Endodermal cell (in vitro differentiated cells): ENCODE measurements at regions not wholly inside any gene's neighbourhood (a gene's known extent, or its start where the extent isn't known, plus 50 kb on each side); places are given as distances from the start of the nearest gene placed in this dataset.

Experiments used
- DNase-seq: peaks from one replicate; pipeline ENCODE4 v3.0.0-alpha.2; 2017
- H3K27ac ChIP-seq: 2 replicates; pipeline ENCODE4 v1.5.1; 2013; ENCODE audit warnings: mild to moderate bottlenecking, low read depth, low read length, moderate library complexity
- H3K27me3 ChIP-seq: 2 replicates; pipeline ENCODE4 v1.6.1; 2013; ENCODE audit warnings: mild to moderate bottlenecking, low read length, moderate library complexity; ENCODE audit not compliant: insufficient read depth, control insufficient read depth, poor library complexity, severe bottlenecking
- H3K36me3 ChIP-seq: 2 replicates; pipeline ENCODE4 v1.7.0; 2013; ENCODE audit warnings: mild to moderate bottlenecking, low read length, moderate library complexity; ENCODE audit not compliant: control insufficient read depth, insufficient read depth
- H3K4me1 ChIP-seq: one replicate; pipeline ENCODE4 v1.7.0; 2013; ENCODE audit warnings: low read length; ENCODE audit not compliant: control insufficient read depth, insufficient read depth
- H3K4me3 ChIP-seq: 2 replicates; pipeline ENCODE4 v1.5.1; 2013; ENCODE audit warnings: mild to moderate bottlenecking, low read length, moderate library complexity
- H3K9ac ChIP-seq: 2 replicates; pipeline ENCODE4 v1.6.1; 2013; ENCODE audit warnings: mild to moderate bottlenecking, low read length, moderate library complexity; ENCODE audit not compliant: poor library complexity, severe bottlenecking; ENCODE audit errors: extremely low read depth
- H3K9me3 ChIP-seq: 2 replicates; pipeline ENCODE4 v1.6.1; 2013; ENCODE audit warnings: mild to moderate bottlenecking, low read length, moderate library complexity; ENCODE audit not compliant: control insufficient read depth
- H3K27ac Mint-ChIP-seq: 2 replicates; pipeline ENCODE4 v1.8.0; 2020; ENCODE audit warnings: mixed read lengths
- H3K27me3 Mint-ChIP-seq: 2 replicates; pipeline ENCODE4 v1.8.0; 2021; ENCODE audit warnings: mild to moderate bottlenecking, mixed read lengths; ENCODE audit not compliant: insufficient read depth
- H3K36me3 Mint-ChIP-seq: 2 replicates; pipeline ENCODE4 v1.8.0; 2020; ENCODE audit warnings: low read depth, mixed read lengths
- H3K4me1 Mint-ChIP-seq: 2 replicates; pipeline ENCODE4 v1.8.0; 2020; ENCODE audit warnings: mixed read lengths
- H3K4me3 Mint-ChIP-seq: 2 replicates; pipeline ENCODE4 v1.8.0; 2020; ENCODE audit warnings: mild to moderate bottlenecking, moderate library complexity, mixed read lengths
- H3K9me3 Mint-ChIP-seq: 2 replicates; pipeline ENCODE4 v1.8.0; 2020; ENCODE audit warnings: mild to moderate bottlenecking, mixed read lengths
- CTCF ChIP-seq: fragments of 200-600 bp; sonication (generic); conservative IDR thresholded peaks from 2 replicates; pipeline ENCODE4 v1.5.0; 2021; ENCODE audit warnings: antibody characterized with exemption, mild to moderate bottlenecking
- WGBS, 2 experiments: methylation state at CpG; one replicate each; pipeline versions ENCODE4 v1.1.5 to v1.1.7; 2013; ENCODE audit warnings: missing lambda C conversion rate in 2 of 2, mixed read lengths in 1 of 2; ENCODE audit not compliant: insufficient coverage in 1 of 2, insufficient read length in 1 of 2; 5-methylcytosine and 5-hydroxymethylcytosine counted together

DNA sequence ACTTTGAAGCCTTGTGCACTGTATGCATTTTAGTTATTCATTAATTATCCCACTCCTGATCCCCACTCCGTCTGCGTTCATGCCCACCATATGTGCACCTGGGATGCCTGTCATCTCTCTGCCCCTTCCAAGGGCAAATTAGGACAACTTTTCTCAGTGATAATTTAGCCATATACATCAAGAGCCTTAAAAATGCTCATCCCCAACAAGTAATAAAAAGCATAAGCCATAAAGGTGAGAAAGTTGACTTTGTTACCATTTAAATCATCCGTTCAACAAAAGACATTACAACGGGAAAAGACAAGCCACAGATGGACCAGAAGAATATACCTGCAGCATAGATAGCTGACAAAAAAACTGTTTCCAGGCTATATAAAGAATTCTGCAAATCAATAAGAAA lies 131.4 kb upstream of the LINGO1 start:
- Histone ChIP-seq H3K36me3 (no peaks in the 10 kb centered on the region), H3K9me3 (no peaks in the 10 kb centered on the region), H3K4me3 (no peak overlapping the region), H3K27ac (no peak overlapping the region), H3K4me1 (no peaks in the 10 kb centered on the region), H3K9ac (no peak overlapping the region), H3K27me3 (peaks cover 21% of the 10 kb centered on the region)
- H3K27ac Mint-ChIP-seq, result no peak overlapping the region
- H3K4me1 Mint-ChIP-seq, result peaks cover 27% of the 10 kb centered on the region
- H3K36me3 Mint-ChIP-seq, result no peaks in the 10 kb centered on the region
- H3K4me3 Mint-ChIP-seq, result no peak overlapping the region
- no peak for DNase-seq
- H3K9me3 Mint-ChIP-seq, result no peaks in the 10 kb centered on the region
- peaks cover 36% of the 10 kb centered on the region for H3K27me3 Mint-ChIP-seq
- 87 to 100% methylated on average over 3 to 4 of the region's 4 CpGs for WGBS, 2 experiments
- no peak for TF ChIP-seq CTCF

DNA sequence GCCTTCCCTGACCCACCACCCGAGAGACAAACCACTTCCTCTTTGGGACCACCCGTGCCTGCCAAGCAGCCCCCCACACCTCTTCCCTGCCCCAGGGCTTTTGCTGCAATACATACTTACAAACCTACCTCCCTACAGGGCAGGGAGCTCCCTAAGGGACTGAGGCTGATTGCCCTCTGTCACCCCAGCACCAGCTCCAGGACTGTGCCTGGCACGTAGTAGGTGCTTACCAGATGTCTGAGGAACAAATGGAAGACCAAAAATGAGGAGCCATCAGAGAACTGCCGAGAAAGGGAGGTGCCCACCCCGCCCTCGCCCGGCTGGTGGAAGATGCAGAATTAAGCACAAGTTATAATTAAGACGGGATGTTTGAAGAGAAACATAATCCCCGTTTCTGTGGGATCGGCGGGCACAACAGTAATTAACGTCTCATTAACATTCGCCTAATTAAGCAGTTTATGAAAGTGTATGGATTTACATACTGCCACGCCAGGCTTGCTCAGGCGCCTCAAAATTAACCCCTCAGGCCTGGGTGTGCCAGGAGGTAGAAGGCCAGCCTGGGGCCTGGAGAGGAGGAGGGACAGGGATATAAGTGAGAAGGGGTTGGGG lies 130.1 kb upstream of the LINGO1 start:
- Histone ChIP-seq H3K36me3 (no peaks in the 10 kb centered on the region), H3K27ac (no peak overlapping the region), H3K9ac (no peak overlapping the region), H3K9me3 (no peaks in the 10 kb centered on the region), H3K4me3 (no peak overlapping the region), H3K27me3 (peaks cover 21% of the 10 kb centered on the region), H3K4me1 (no peaks in the 10 kb centered on the region)
- DNase-seq, result no peak
- Mint-ChIP-seq H3K27ac (no peak overlapping the region), H3K9me3 (no peaks in the 10 kb centered on the region), H3K36me3 (no peaks in the 10 kb centered on the region), H3K4me1 (peaks cover 19% of the 10 kb centered on the region), H3K27me3 (peaks cover 36% of the 10 kb centered on the region), H3K4me3 (no peak overlapping the region)
- 88 to 93% methylated on average over 10 to 15 of the region's 15 CpGs for WGBS, 2 experiments
- TF ChIP-seq CTCF, result no peak

DNA sequence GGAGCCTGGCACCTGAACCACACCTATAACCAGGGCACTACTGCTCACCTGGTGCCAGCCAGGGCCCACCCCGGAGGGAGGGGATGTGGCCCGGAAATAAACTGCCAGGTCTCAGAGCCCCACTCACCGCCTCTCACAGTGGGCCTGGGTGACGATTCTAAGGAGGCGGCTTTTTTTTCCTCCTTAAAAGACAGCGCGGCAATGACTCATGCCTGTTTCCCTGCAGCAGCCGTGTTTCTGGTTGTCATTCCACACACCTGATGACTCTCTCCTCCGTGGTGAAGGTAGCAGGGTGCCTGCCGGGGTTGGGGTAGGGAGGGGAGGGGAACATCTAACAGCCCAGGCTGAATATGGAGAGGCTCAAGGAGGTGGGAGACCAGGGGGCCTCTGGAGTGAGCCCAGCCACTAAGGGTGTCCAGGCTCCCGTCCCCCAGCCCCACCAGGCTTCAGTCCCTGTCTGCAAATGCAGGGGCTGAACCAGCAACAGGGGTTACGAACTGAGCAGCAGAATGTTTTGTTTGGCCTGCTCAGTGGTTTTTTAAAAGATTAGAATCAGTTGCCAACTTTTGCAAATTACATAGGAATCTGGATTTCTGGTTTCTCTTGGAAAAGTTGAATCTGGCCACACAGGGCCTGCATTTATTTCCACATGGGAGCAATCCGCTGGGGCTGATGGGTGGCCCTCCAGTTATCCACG lies 127.3 kb upstream of the LINGO1 start:
- peaks cover 7% of the 10 kb centered on the region for H3K27me3 ChIP-seq
- no peak for TF ChIP-seq CTCF
- H3K27ac ChIP-seq, result no peak overlapping the region
- no peaks in the 10 kb centered on the region for H3K36me3 Mint-ChIP-seq
- H3K27ac Mint-ChIP-seq, result no peak overlapping the region
- no peak overlapping the region for H3K4me3 Mint-ChIP-seq
- WGBS, 2 experiments, result 74 to 84% methylated on average over 9 to 13 of the region's 14 CpGs
- no peak overlapping the region for H3K9ac ChIP-seq
- no peak for DNase-seq
- no peaks in the 10 kb centered on the region for H3K4me1 ChIP-seq
- H3K36me3 ChIP-seq, result no peaks in the 10 kb centered on the region
- H3K4me1 Mint-ChIP-seq, result peaks cover 8% of the 10 kb centered on the region
- H3K4me3 ChIP-seq, result no peak overlapping the region
- H3K27me3 Mint-ChIP-seq, result peaks cover 15% of the 10 kb centered on the region
- H3K9me3 ChIP-seq, result no peaks in the 10 kb centered on the region
- no peaks in the 10 kb centered on the region for H3K9me3 Mint-ChIP-seq
